Peyer's patch (tissue), 4 donors: ENCODE measurements at regions not wholly inside any gene's neighbourhood (a gene's known extent, or its start where the extent isn't known, plus 50 kb on each side); places are given as distances from the start of the nearest gene placed in this dataset.

Experiments used
- POLR2A ChIP-seq, 2 donors: fragments of 450-650 bp; IDR thresholded peaks; one replicate each; pipeline ENCODE4 v1.5.1; 2017; ENCODE audit warnings: antibody characterized with exemption in 2 of 2, mild to moderate bottlenecking in 2 of 2, moderate library complexity in 2 of 2
- TF ChIP-seq, protein P1 (sequence below), 6 experiments: fragments of 450-650 bp in 4 of 6; fragments of 200-600 bp in 2 of 6; sonication (generic) in 1 of 6; IDR thresholded peaks; one replicate each; pipeline ENCODE4 v1.5.1; 2017 to 2019; ENCODE audit warnings: antibody characterized with exemption in 6 of 6, mild to moderate bottlenecking in 3 of 6, moderate library complexity in 1 of 6

GRCh38 chr5:171623551-171624097 lies 162.0 kb upstream of the SMIM23 start:
- TF ChIP-seq, protein P1, sequence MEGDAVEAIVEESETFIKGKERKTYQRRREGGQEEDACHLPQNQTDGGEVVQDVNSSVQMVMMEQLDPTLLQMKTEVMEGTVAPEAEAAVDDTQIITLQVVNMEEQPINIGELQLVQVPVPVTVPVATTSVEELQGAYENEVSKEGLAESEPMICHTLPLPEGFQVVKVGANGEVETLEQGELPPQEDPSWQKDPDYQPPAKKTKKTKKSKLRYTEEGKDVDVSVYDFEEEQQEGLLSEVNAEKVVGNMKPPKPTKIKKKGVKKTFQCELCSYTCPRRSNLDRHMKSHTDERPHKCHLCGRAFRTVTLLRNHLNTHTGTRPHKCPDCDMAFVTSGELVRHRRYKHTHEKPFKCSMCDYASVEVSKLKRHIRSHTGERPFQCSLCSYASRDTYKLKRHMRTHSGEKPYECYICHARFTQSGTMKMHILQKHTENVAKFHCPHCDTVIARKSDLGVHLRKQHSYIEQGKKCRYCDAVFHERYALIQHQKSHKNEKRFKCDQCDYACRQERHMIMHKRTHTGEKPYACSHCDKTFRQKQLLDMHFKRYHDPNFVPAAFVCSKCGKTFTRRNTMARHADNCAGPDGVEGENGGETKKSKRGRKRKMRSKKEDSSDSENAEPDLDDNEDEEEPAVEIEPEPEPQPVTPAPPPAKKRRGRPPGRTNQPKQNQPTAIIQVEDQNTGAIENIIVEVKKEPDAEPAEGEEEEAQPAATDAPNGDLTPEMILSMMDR (IDR thresholded peaks at IDR 0.05) = no peak
- TF ChIP-seq POLR2A (IDR thresholded peaks at IDR 0.05) = no peak
